MM.1S (cell line): ENCODE measurements at regions not wholly inside any gene's neighbourhood (a gene's known extent, or its start where the extent isn't known, plus 50 kb on each side); places are given as distances from the start of the nearest gene placed in this dataset.

ENCODE experiments used
- CTCF ChIP-seq: fragments of 300-600 bp; sonication (generic); IDR thresholded peaks from 2 replicates; pipeline ENCODE4 v1.5.1; 2016; ENCODE audit warnings: antibody characterized with exemption, low read length, mixed read lengths
- EZH2phosphoT487 ChIP-seq: fragments of 300-600 bp; sonication (generic); IDR thresholded peaks from 2 replicates; pipeline ENCODE4 v1.6.1; 2018; ENCODE audit warnings: antibody characterized with exemption, low read length

DNA sequence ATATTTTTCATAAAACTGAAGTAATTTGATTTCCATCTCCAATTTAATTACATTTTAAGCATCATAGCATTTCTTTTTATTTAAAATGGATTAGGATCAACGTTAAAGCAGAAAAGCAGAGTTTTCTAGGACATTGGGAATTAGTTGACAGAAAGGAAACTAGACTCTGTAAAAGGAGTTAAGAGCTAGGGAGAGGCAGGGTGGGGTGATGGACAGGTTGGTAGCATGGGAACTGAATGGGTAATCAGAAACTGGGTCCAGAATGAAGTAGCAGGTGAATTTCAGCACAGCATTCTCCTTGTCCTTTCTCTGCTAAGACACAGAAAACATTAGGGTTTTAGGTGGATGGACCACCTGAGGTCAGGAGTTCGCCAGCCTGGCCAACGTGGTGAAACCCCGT is 97.6 kb downstream of the ANAPC4 start:
- TF ChIP-seq CTCF (no peak), EZH2phosphoT487 (no peak)
